Stimulated activated CD4-positive, alpha-beta T cell treated with anti-CD3 and anti-CD28 coated beads, Interleukin-1b, Interleukin-23, amount 100 ng/mL, for 48 hours (primary cell): ENCODE measurements at regions not wholly inside any gene's neighbourhood (a gene's known extent, or its start where the extent isn't known, plus 50 kb on each side); places are given as distances from the start of the nearest gene placed in this dataset.
"Not testable (repeated sequence)": the region's sequence is repeated elsewhere in the genome, so short reads cannot be mapped to it uniquely, and the experiment has no call there.

Experiments
- DNase-seq: peaks from one replicate; pipeline ENCODE4 v3.0.0-alpha.2; 2020

DNA sequence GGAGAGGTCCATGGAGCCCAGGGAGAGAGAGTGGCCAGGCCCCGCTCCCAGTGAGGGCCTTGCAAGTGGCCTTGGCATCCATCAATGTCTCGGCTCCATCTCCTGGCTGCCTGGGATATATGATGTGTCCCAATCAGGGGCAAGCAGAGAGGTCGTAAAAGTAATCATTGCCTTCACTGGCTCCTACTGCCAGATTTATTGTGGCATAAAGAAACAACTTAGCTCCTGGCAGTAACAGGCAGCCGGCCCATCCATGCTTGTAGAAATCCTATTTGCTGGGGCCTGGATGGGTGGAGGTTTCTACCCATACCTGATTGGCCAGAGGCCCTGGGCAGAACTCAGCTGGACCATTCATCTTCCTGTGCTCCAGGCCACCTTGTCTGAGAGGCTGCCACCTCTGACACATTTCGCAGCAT, 272.6 kb downstream of the MATN1 start:
- DNase-seq = no peak

DNA sequence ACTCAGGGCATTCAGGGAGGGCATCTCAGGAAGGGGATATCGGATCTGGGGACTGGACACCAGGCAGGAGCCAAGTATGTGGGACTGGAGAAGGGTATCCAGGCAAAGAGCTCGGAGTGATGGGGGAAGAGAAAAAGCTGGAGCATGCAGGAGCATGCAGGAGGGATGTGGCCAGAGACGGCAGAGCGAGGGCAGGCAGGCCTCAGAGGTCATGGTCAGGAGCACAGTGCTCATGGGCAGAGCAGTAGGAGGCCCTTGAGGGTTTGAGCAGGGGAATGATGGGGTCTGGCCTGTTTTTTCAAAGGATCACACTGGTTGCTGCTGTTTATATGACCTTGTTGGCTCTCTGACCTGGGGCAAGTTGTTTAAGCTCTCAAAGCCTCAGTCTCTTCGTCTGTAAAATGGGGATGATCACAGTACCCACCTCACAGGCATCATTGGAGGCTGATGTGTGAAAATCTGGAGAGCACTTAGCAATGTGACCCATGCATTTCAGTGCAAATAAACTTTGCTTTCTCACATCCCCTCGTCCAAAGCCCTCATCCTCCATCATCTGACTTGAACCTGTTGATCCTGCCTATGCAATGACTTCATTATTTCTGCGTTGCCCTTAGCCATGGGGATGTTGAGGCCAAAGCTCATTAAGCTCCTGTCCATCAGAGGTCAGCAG, 273.1 kb downstream of the MATN1 start:
- DNase-seq = no peak

DNA sequence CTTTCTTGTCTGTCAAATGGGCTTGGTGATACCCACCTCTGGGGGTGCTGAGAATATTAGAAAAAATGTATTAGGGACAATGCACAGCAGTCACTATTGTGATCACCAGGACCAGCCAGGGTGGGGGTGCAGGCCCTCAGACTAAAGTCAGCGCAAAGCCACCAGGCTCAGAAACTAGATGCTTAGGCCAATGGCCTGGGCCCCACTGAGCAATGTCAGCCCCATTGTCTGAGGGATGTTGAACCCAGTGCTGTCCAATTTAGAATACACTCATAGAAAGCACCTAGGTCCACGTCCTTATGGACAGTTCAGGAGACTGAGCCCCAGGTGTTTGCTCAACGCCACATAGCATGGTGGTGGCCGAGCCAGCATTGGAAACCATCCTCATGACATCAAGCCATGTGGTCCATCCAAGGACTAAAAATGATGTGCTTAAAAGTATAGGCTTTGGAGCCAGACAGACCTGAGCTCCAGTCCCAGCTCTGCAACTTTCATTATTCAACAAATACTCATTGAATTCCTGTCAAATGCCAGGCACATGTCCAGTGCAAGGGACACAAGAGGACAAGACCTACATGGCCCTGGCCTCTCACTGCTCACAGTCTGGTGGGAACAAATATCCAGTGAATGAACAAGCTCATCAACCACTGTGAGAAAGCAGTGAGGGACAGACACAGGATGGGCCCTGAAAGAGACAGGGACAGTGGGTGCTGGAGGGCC, 273.8 kb downstream of the MATN1 start:
- no peak for DNase-seq

DNA sequence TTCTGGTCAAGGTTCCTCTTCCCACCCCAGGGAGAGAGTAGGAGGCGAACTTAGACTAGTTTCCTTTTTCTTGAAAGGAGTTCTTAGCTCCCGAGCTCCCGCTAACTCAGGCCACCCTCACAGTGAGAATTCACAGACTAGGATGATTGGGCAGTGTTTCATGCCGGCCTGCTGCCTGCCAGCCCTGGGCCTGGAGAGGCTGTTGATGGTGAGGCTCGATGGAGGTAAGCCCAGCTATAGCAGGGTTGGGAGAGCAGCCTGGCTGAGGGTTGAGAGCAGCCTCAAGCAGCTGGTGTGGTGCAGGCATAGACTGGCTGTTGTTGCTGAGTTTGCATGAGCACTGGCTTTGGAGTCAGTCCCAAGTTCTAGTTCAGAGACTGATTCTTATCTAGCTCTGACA, 274.4 kb downstream of the MATN1 start:
- DNase-seq = no peak

DNA sequence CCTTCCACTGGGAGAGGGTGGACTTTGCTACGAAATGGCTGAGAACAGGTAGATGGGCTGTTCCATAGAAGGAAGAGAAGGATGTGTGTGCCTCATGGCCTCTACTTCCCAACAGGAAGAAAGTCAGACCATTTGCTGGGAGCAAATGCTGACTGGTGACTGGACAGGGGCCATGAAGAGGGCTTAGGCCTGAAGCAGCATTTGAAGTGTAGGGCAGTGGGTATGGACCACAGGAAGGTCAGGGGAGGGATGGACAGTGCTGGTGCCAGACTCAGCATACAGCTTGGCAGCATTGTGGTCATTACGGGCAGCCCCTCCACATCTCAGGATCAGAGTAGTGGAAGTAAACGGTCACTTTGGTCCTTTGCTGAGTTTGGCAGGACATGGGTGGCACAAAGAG, 275.7 kb downstream of the MATN1 start:
- no peak for DNase-seq

DNA sequence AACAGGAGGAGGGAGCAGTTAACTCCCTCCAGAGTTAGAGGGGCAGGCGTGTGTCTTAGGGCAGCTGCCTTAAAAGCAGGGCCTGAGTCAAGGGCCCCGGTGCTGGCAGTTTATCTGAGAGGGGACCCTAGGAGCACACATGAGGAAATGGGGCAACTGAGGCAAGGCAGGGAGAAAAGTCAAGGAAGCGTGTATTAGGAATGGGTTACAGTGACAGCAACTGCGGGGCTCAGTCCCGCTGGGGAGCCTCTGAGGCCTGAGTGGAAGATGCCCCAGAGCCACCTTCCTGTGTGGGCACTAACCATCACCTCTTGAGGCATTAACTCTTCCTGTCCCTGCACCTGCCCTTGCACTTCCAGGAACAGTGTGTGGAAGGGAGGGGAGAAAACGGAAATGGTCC, 276.3 kb downstream of the MATN1 start:
- DNase-seq = no peak

DNA sequence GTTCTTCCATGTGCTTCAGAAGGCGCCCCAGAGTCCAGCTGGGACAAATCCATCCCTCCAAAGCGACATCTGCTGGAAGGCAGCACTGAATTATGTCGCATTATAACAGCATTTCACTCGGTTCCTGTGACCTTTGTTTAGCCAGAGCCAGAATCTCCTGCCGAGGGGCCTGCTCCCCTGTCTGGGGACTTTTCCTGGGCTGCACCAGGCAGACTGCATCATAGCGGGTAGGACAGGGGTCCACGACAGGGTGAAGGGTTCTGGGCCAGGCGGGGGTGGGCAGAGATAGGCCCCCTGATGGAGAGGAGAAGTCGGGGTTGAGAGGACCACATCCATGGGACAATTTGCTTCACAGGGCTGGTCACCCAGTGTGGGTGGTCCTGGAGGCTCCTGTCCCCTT, 276.9 kb downstream of the MATN1 start:
- DNase-seq = no peak

DNA sequence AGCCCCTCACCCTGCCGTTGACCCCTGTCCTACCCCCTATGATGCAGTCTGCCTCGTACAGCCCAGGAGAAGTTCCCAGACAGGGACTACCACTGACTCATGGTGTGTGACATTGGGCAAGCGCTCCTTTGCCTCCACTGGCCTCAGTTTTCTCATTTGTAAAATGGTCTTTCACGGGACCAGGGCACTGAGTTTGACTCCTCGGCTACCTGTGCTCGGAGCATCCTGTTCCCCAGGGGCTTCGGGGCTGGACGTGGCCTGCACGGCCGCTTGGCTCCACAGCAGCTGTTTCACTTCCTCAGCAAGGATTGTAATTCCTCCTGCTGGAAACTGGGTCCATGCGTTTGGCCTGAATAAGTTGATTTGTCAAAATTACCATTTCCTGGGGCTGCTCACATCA, 277.3 kb downstream of the MATN1 start:
- no peak for DNase-seq

DNA sequence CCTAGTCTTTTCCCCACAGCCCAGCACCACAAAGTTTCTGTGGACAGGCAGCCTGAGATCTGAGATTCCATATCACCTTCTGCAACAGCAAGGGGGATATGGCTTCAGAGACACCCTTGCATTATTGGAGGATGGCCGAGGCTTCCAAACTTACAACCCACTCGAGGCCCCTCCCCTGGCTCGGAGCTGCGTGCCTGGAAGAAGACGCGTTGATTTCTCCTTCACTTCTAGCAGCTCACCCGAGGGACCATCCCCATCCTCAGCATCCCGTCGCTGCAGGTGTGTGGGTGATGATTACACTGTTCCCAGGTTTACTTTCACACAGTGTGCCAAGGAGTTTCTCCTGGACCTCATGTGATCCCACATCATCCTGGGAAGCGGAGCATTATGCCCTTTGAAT, 277.9 kb downstream of the MATN1 start:
- no peak for DNase-seq

DNA sequence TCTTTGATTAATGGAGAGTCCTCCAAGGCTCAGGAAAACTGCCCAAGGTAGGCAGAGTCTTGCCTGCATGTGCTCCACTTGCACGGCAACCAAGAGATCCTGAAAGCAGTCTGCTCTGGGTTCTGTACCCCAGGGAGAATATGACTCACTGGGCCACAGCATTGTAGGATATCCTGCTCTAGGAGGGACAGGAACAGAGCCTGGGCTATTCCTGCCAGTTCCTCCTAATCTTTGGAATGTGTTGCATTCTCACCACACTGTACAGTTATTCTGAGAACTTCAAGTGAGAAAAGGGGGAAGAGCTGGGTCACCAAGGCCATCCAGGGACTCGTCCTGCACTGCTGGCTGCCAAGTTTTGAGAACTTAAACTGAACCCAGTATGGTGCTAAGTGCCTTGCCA, 278.5 kb downstream of the MATN1 start:
- no peak for DNase-seq

DNA sequence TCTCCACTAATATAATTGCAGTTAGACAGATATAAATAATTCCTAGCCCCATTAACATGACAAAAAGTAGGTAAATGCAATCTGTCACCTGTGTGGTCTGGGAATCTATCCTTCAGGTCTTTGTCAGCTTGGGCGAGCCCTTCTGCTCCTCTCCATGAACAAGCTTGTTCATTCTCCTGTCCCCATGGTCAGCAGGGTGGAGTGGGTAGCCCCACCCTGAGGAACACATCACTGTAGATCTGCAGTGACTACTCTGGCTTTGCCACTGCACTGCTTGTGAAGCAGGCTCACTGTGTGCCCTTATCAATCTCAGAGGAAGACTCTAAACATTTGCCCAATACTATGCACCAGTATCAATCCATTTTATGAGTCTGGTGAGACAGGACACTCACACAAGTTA, 279.0 kb downstream of the MATN1 start:
- DNase-seq = no peak

DNA sequence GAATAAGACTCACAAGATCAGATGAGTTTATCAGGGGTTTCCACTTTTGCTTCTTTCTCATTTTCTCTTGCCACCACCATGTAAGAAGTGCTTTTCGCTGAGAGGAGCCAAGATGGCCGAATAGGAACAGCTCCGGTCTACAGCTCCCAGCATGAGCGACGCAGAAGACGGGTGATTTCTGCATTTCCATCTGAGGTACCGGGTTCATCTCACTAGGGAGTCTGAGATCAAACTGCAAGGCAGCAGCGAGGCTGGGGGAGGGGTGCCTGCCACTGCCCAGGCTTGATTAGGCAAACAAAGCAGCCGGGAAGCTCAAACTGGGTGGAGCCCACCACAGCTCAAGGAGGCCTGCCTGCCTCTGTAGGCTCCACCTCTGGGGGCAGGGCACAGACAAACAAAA, 285.1 kb downstream of the MATN1 start:
- DNase-seq = not testable (repeated sequence)

DNA sequence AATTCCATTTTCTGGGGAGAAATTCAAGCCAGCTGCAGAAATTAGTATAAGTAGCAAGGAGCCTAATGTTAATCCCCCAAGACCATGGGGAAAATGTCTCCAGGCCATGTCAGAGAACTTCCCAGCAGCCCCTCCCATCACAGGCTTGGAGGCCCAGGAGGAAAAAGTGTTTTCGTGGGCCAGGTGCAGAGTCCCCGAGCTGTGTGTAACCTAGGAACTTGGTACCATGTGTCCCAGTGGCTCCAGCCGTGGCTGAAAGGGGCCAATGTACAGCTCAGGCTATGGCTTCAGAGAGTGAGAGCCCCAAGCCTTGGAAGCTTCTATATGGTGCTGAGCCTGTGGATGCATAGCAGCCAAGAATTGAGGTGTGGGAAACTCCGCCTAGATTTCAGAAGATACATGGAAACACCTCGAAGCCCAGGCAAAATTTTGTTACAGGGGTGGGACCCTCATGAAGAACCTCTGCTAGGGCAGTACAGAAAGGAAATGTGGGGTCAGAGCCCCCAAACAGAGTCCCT, 286.3 kb downstream of the MATN1 start:
- no peak for DNase-seq

DNA sequence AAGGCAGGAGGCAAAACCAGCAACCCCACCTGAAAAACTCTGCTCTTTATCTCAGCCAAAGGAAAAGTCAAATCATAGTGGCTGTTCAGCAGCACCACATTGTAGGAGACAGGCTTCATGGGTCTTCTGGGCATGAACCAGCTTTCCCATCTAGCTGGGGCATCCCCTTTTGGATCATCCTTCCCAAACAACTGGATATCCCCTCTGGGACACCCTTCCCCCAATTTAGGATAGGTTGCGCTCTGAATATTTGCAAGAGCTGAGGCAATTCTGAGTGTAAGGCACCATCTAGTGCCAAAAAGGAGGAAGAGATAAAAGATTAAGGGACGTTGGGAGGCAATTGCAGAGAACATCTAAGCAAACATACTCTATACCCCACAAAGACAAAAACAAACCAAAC, 295.8 kb downstream of the MATN1 start:
- no peak for DNase-seq

DNA sequence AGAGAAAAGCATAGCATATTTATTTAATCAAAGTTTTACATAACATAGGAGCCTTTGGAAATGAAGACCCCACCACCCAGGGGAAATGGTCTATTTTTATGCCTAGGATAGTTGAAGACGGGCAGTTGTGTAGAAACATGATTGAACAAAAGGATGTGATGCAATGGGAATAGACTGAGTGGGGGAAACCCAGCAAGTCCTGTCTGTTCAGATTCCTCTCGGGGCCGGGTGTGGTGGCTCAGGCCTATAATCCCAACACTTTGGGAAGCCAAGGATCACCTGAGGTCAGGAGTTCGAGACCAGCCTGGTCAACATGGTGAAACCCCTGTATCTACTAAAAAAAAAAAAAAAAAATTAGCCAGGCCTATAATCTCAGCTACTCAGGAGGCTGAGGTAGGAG, 298.3 kb downstream of the MATN1 start:
- DNase-seq = no peak

DNA sequence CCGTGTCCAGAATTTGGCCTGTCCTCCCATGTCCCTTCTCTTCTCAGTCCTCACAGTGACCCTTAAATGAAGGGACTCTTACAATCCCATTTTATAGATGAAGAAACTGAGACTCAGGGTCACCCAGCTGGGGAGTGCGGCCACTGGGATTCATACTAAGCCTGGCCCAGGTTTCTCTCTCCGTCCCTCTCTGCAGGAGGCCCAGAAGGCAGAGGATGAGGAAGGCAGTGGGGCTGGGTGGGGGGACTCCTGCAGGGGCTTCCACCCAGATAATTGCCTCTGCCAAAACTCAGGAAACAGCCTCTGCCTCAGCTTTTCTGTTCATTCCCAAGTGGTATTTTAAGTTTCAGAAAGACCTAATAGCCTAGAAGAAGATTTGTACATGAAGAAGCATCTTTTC, 299.8 kb downstream of the MATN1 start:
- DNase-seq = no peak

DNA sequence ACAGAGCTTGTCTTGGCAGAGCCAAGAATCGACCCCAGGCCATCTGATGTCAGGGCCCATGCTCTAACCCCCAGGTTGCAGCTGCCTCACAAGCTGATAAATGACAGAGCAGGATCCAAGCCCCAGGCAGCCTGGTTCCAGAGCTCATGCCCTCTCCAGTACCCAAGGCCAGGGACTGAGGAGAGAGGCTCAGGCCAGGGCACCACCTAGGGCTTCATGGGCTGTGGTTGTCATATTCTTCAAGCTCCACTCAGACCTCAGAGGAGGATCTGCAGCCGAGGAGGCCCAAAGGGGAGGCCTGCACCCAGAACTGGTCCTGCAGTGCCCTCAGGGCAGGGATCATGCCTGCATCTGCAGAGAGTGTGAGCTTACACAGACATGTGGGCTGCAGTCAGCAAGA, 301.1 kb downstream of the MATN1 start:
- no peak for DNase-seq

DNA sequence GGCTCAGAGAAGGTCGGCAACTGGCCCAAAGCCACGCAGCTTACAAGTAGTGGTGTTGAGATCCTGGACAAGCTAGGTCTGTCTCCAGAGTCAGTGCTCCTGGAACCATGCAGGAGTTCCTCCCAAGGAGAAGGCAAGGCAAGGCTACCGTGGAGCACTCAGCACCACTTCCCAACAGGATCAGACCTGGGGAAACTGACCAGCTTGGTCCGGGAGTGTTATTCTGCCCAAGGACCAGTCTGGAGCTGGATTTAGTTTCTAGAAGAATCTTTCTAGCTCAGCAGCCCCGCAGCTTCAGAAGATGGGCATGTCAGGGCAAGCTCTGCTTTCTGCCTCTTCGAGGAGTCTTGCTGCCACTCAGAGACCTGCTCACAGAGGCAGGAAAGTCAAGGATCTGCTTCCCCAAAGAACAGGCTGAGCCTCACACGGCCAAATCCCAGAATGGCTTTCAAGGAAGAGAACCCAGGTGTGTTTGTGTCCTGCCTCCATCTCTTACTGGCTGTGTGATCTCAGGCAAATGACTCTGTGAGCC, 302.8 kb downstream of the MATN1 start:
- DNase-seq = no peak

DNA sequence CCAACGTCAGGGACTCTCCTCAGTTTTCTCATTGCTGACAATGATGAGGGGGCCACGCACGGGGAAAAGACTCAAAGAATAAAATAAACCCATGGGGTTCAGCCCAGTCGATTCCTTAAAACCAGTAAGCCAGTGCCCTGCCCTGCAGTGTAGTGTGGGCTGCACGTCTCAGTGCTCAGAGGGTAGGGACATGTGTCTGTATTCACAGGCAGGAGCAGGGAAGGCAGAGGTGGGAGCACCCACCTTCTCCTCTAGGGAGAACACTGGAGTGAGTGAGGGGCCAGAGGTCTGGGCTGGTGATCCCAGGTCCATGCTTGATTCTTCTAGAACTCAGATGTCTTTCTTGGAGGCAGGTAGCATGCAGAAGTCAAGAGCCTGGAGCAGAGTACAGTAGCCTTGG, 303.6 kb downstream of the MATN1 start:
- no peak for DNase-seq

DNA sequence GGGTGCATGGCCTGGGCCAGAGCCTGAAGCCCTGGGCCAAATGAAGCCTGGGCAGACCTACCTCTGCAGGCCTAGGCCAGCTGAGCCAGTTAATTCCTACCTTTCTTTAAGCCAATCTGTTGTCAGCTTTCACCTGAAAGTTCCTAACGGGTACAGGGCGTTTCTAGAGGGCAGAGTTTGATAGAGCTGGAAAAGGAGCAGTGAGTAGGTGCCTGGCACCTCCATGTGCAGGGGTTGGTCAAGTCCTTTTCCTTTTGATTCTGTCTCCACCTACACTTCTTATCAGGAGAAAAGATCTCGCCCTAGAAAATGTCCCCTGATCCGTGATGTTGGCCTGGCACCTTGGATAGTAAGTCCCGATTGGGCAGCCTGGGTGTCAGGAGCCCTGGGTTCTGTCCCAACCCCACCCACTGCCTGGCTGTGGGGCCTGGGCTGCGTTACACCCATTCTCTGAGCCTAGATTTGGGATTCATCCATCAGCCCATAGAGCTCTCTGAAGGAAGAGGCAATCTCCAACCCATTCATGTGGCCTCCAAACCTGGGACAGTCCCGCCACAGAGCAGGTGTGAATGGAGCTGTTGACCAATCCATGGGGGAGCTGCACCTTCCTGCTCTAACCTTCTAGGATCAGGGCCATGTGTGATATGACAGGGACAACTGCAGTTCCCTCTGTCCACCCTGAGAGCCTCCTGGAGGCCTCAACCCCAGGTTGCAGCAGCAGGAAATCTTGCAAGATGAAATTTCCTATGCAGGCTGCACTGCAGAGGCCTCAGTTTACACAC, 304.3 kb downstream of the MATN1 start:
- DNase-seq = no peak

DNA sequence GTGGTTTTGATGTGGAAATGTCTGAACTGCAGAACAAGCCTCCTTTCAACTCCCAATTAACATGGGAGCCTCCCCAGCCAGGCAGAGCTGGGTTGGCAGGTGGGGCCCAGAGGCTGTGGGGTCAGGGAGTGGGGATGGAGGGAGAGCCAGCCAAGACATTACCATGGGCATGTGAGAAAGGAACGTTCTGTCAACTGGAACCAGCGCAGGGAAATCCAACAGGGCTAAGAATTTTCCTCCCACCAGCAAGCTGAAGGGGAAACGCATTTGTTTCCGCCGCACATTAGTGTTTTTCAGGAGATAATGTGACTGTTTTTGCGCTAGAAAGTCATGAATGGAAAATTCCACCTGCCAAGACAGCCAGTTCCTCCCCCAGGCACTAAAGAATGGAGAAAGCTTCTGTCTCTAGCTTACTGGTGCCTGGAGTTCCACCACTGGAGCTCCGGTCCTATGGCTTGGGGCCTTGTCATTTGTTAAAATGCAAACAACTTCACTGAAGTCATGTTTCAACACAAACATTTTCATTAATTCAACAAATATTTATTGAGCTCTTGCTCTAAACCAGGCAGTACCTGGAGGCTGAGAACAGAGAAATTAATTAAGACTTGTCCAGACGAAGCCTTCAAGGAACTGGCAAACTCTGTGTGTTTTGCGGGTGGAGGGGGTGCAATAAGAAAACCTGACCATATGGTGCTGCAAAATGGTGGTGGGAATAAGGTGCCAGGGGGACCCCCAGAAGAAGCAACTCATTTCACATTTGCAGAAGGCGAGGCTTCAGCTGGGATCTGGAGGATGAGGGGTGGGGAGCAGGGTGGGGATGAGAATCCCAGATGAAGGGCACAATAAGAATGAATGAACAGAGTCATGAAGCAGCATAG, 305.1 kb downstream of the MATN1 start:
- DNase-seq = no peak

DNA sequence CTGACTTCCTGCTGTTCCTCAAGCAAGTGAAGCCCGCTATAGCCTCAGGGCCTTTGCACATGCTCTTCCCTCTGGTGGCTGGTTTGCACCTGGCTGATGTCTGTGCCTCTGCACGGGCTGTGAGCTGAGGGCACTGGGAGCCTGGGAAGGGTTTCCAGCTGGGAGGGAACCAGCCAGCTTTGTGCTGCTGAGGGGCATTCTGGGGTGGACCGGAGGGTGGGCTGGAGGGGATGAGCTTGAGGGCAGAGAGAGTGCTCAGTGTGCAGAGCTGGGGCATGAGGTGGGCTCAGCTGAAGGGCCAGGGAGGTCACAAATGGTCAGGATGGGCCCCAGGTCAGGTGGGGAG, 305.7 kb downstream of the MATN1 start:
- no peak for DNase-seq
